ENCODE measurements at regions not wholly inside any gene's neighbourhood (a gene's known extent, or its start where the extent isn't known, plus 50 kb on each side); places are given as distances from the start of the nearest gene placed in this dataset.

- no peak for TF ChIP-seq CTCF (IDR thresholded peaks at IDR 0.05)
- ATAC-seq (ENCODE audit: low FRiP score) (no peak), DNase-seq (ENCODE audit: low spot score) (no peak)
Measured at GRCh38 chr2:237214030-237214675, 128.5 kb downstream of the COPS8 start.

- TF ChIP-seq CTCF (IDR thresholded peaks at IDR 0.05), result no peak
- DNase-seq (ENCODE audit: low spot score) (no peak), ATAC-seq (ENCODE audit: low FRiP score) (no peak)
Measured at GRCh38 chr2:237214963-237215362, 129.3 kb downstream of the COPS8 start.

GRCh38 chr2:237217995-237218616 lies 132.4 kb downstream of the COPS8 start:
- no peak for TF ChIP-seq CTCF (IDR thresholded peaks at IDR 0.05)
- ATAC-seq (ENCODE audit: low FRiP score), result no peak
- no peak for DNase-seq (ENCODE audit: low spot score)

GRCh38 chr2:237218756-237219155 lies 133.1 kb downstream of the COPS8 start:
- TF ChIP-seq CTCF (IDR thresholded peaks at IDR 0.05), result no peak
- DNase-seq (ENCODE audit: low spot score) (no peak), ATAC-seq (ENCODE audit: low FRiP score) (no peak)

- DNase-seq (ENCODE audit: low spot score), result no peak
- TF ChIP-seq CTCF (IDR thresholded peaks at IDR 0.05), result no peak
- ATAC-seq (ENCODE audit: low FRiP score), result no peak
Measured at GRCh38 chr2:237219826-237220225, 134.1 kb downstream of the COPS8 start.

- DNase-seq (ENCODE audit: low spot score) (no peak), ATAC-seq (ENCODE audit: low FRiP score) (no peak)
- no peak for TF ChIP-seq CTCF (IDR thresholded peaks at IDR 0.05)
Measured at GRCh38 chr2:237221443-237221842, 135.8 kb downstream of the COPS8 start.

GRCh38 chr2:237222178-237222577 lies 136.5 kb downstream of the COPS8 start:
- no peak for DNase-seq (ENCODE audit: low spot score)

More at GRCh38 chr2:237222178-237222577, 136.5 kb downstream of the COPS8 start:
- TF ChIP-seq CTCF (IDR thresholded peaks at IDR 0.05), result no peak
- no peak for ATAC-seq (ENCODE audit: low FRiP score)
